HepG2 (cell line): ENCODE measurements at regions not wholly inside any gene's neighbourhood (a gene's known extent, or its start where the extent isn't known, plus 50 kb on each side); places are given as distances from the start of the nearest gene placed in this dataset.

Experiments used
- ATF3 ChIP-seq: sonication (generic); formaldehyde crosslinking; IDR thresholded peaks from 2 replicates; pipeline ENCODE4 v1.4.0; 2020; ENCODE audit warnings: missing genetic modification reagents
- CENPT ChIP-seq: sonication (generic); formaldehyde crosslinking; IDR thresholded peaks from 2 replicates; pipeline ENCODE4 v1.8.0; 2022; ENCODE audit warnings: low read depth, mild to moderate bottlenecking, moderate library complexity, missing genetic modification reagents
- CTCF ChIP-seq: sonication (generic); formaldehyde crosslinking; IDR thresholded peaks from 2 replicates; pipeline ENCODE4 v1.5.0; 2020; ENCODE audit warnings: mild to moderate bottlenecking, missing genetic modification reagents, moderate library complexity
- FOXP1 ChIP-seq, 2 experiments: fragments of 450-650 bp in 1 of 2; IDR thresholded peaks; 2 replicates each; pipeline ENCODE4 v1.6.1; 2017 to 2018; ENCODE audit warnings: antibody characterized with exemption in 1 of 2
- MAZ ChIP-seq, 2 experiments: sonication (generic) in 1 of 2; formaldehyde crosslinking in 1 of 2; IDR thresholded peaks; 2 replicates each; pipeline versions ENCODE4 v1.5.0 to v1.6.1; 2012 to 2020; ENCODE audit warnings: low read depth in 2 of 2, mild to moderate bottlenecking in 2 of 2, borderline replicate concordance in 1 of 2, improper control_type of control experiment in 1 of 2, low read length in 1 of 2, missing genetic modification reagents in 1 of 2, moderate library complexity in 1 of 2
- NPAS2 ChIP-seq: sonication (generic); formaldehyde crosslinking; IDR thresholded peaks from 2 replicates; pipeline ENCODE4 v1.8.0; 2022; ENCODE audit warnings: mild to moderate bottlenecking, missing genetic modification reagents, borderline replicate concordance
- REST ChIP-seq, 2 experiments: IDR thresholded peaks; 2 replicates each; pipeline ENCODE4 v1.6.1; 2011 to 2012; ENCODE audit warnings: low read length in 2 of 2, borderline replicate concordance in 1 of 2, low read depth in 1 of 2, mild to moderate bottlenecking in 1 of 2, moderate library complexity in 1 of 2
- XRCC5 ChIP-seq: fragments of 200-400 bp; formaldehyde crosslinking; optimal IDR thresholded peaks from 2 replicates; pipeline ENCODE3; 2017; ENCODE audit warnings: mild to moderate bottlenecking, low read length
- ZMAT3 ChIP-seq: sonication (generic); formaldehyde crosslinking; conservative IDR thresholded peaks from 2 replicates; pipeline ENCODE4 v1.7.0; 2021; ENCODE audit warnings: missing genetic modification reagents
- ZNF10 ChIP-seq: sonication (generic); formaldehyde crosslinking; IDR thresholded peaks from 2 replicates; pipeline ENCODE4 v1.4.0; 2020; ENCODE audit warnings: mild to moderate bottlenecking, low read depth, missing genetic modification reagents, borderline replicate concordance
- ZNF768 ChIP-seq: sonication (generic); formaldehyde crosslinking; IDR thresholded peaks from 2 replicates; pipeline ENCODE4 v1.4.0; 2020; ENCODE audit warnings: missing genetic modification reagents
- ZNF83 ChIP-seq: sonication (generic); formaldehyde crosslinking; IDR thresholded peaks from 2 replicates; pipeline ENCODE4 v1.4.0; 2020; ENCODE audit warnings: missing genetic modification reagents, mild to moderate bottlenecking, borderline replicate concordance

- TF ChIP-seq ZNF83 (CRISPR knock-in tag), result no peak
- no peak for TF ChIP-seq CENPT (CRISPR knock-in tag)
- TF ChIP-seq NPAS2, result no peak
- TF ChIP-seq XRCC5, result no peak
- no peak for TF ChIP-seq CTCF
- no peak for TF ChIP-seq FOXP1 (IDR thresholded peaks at IDR 0.05)
- TF ChIP-seq FOXP1 (CRISPR knock-in tag; IDR thresholded peaks at IDR 0.05), result no peak
- no peak for TF ChIP-seq ZNF768
- no peak for TF ChIP-seq ZNF10 (CRISPR knock-in tag)
- no peak for TF ChIP-seq ZMAT3 (CRISPR knock-in tag)
- no peak for TF ChIP-seq REST (IDR thresholded peaks at IDR 0.05; ENCODE audit: borderline replicate concordance in 1 of 2, low read depth in 1 of 2, low read length in 2 of 2)
- TF ChIP-seq ATF3 (CRISPR knock-in tag), result no peak
- TF ChIP-seq MAZ (IDR thresholded peaks at IDR 0.05; ENCODE audit: borderline replicate concordance, low read depth, low read length), result no peak
- TF ChIP-seq MAZ (CRISPR knock-in tag; IDR thresholded peaks at IDR 0.05; ENCODE audit: low read depth), result no peak
Measured at GRCh38 chr1:87511449-87511848, 182.8 kb downstream of the LMO4 start.
